ENCODE measurements at regions not wholly inside any gene's neighbourhood (a gene's known extent, or its start where the extent isn't known, plus 50 kb on each side); places are given as distances from the start of the nearest gene placed in this dataset.

GRCh38 chr13:105897575-105897974 is 637.9 kb downstream of the EFNB2 start:
- no peak overlapping the region for H3K4me2 ChIP-seq
- H3K9me3 Mint-ChIP-seq: no peaks in the 10 kb centered on the region
- 0 out of 2 replicates have a peak, but pooled peaks cover 4% of the 10 kb centered on the region for H3K9me2 ChIP-seq (ENCODE audit: insufficient read depth)
- no peaks in the 10 kb centered on the region for H3K36me3 ChIP-seq (ENCODE audit: insufficient read depth)
- H3K4me3 Mint-ChIP-seq: no peak overlapping the region
- H2AFZ ChIP-seq: no peak overlapping the region
- H4K20me1 ChIP-seq (replicated peaks; ENCODE audit: insufficient read depth): no peaks in the 10 kb centered on the region
- DNase-seq (ENCODE audit: low spot score) (no peak), ATAC-seq (no peak)
- no peak overlapping the region for H3K27ac ChIP-seq (ENCODE audit: low read depth)
- H3K36me3 Mint-ChIP-seq (ENCODE audit: low read depth): no peaks in the 10 kb centered on the region
- TF ChIP-seq CTCF (conservative IDR thresholded peaks at IDR 0.05; ENCODE audit: low read depth in 2 of 2) (no peak), NANOG (IDR thresholded peaks at IDR 0.05; ENCODE audit: borderline replicate concordance) (no peak), STAT1 (IDR thresholded peaks at IDR 0.05; ENCODE audit: unreplicated experiment) (no peak), CREB1 (CRISPR knock-in tag; IDR thresholded peaks at IDR 0.05; ENCODE audit: low read depth) (no peak), ZNF114 (CRISPR knock-in tag; IDR thresholded peaks at IDR 0.05) (no peak), ZNF331 (CRISPR knock-in tag; IDR thresholded peaks at IDR 0.05; ENCODE audit: low read depth) (no peak), ETS1 (IDR thresholded peaks at IDR 0.05) (no peak), ZNF462 (CRISPR knock-in tag; IDR thresholded peaks at IDR 0.05) (no peak)
- H3K4me1 Mint-ChIP-seq: no peaks in the 10 kb centered on the region
- H3K79me2 ChIP-seq (replicated peaks; ENCODE audit: insufficient read depth): no peaks in the 10 kb centered on the region
- no peaks in the 10 kb centered on the region for H3K27me3 ChIP-seq (ENCODE audit: insufficient read depth)
- H3K4me3 ChIP-seq: no peak overlapping the region
- no peaks in the 10 kb centered on the region for H3K27me3 Mint-ChIP-seq (ENCODE audit: insufficient read depth, low read depth, poor library complexity)
- no peaks in the 10 kb centered on the region for H3K4me1 ChIP-seq (ENCODE audit: insufficient read depth)
- H3F3A ChIP-seq (replicated peaks; ENCODE audit: low read depth): no peaks in the 10 kb centered on the region
- no peak overlapping the region for H3K27ac Mint-ChIP-seq

All from GM23338 (cell line).